ENCODE measurements at regions not wholly inside any gene's neighbourhood (a gene's known extent, or its start where the extent isn't known, plus 50 kb on each side); places are given as distances from the start of the nearest gene placed in this dataset.
"Not testable (repeated sequence)": the region's sequence is repeated elsewhere in the genome, so short reads cannot be mapped to it uniquely, and the experiment has no call there.

GRCh38 chr10:8332730-8333111, 278.2 kb downstream of the GATA3 start:
- Histone ChIP-seq H3K27ac (ENCODE audit: insufficient read depth, low read length, poor library complexity, severe bottlenecking) (peak overlapping the region; percentile 94), H3K9me3 (ENCODE audit: control insufficient read depth in 2 of 2, low read length in 2 of 2) (no peaks in the 10 kb centered on the region), H3K36me3 (ENCODE audit: control insufficient read depth, insufficient read depth, low read length) (no peaks in the 10 kb centered on the region), H3K4me3 (ENCODE audit: low read depth, low read length) (peak overlapping the region; percentile 73), H3K27me3 (ENCODE audit: control insufficient read depth, insufficient read depth, low read length) (no peaks in the 10 kb centered on the region), H3K4me1 (ENCODE audit: control insufficient read depth, insufficient read depth, low read length, poor library complexity, severe bottlenecking) (peaks cover 24% of the 10 kb centered on the region)
- Mint-ChIP-seq H3K27ac (peak overlapping the region; percentile 95 to 97 (median 96)), H3K36me3 (no peaks in the 10 kb centered on the region), H3K9me3 (no peaks in the 10 kb centered on the region), H3K27me3 (no peaks in the 10 kb centered on the region), H3K4me3 (peak overlapping the region; percentile 84 to 87 (median 84)), H3K4me1 (peaks cover 9 to 42% (median 33%) of the 10 kb centered on the region in 4 donors)
- DNase-seq (no peak), ATAC-seq (ENCODE audit: low read depth in 2 of 2) (no peak)

DNA sequence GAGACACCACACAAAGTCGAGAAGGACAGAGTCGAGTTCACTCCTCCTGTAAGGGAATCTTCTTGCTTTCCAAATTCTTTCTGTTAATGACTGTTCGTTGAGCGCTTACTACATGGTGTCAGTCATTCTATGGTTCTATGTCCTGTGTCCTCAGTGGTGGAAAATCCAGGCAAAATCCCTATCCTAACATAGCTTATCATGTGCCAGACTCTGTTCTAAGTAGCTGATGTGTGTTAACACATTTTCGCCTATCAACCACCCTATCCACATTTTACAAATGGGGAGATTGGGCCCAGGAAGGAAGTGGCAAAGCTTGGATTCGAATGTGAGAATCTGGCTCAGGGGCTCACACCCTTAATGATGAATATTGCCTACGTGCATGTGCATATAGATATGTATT, 280.1 kb downstream of the GATA3 start:
- Mint-ChIP-seq H3K36me3 (no peaks in the 10 kb centered on the region), H3K9me3 (no peaks in the 10 kb centered on the region), H3K4me1 (peaks cover 15 to 44% (median 27%) of the 10 kb centered on the region in 4 donors), H3K4me3 (peak overlapping the region in 2 of 4 donors; percentile 0 to 49), H3K27ac (peak overlapping the region in 2 of 3 donors; percentile 68 to 79), H3K27me3 (no peaks in the 10 kb centered on the region)
- Histone ChIP-seq H3K4me1 (ENCODE audit: control insufficient read depth, insufficient read depth, low read length, poor library complexity, severe bottlenecking) (peaks cover 24% of the 10 kb centered on the region), H3K9me3 (ENCODE audit: control insufficient read depth in 2 of 2, low read length in 2 of 2) (no peaks in the 10 kb centered on the region), H3K27me3 (ENCODE audit: control insufficient read depth, insufficient read depth, low read length) (no peaks in the 10 kb centered on the region), H3K4me3 (ENCODE audit: low read depth, low read length) (no peak overlapping the region), H3K27ac (ENCODE audit: insufficient read depth, low read length, poor library complexity, severe bottlenecking) (no peak overlapping the region), H3K36me3 (ENCODE audit: control insufficient read depth, insufficient read depth, low read length) (no peaks in the 10 kb centered on the region)
- no peak for DNase-seq
- ATAC-seq (ENCODE audit: low read depth in 2 of 2): no peak

- DNase-seq (no peak), ATAC-seq (ENCODE audit: low read depth in 2 of 2) (no peak)
- Mint-ChIP-seq H3K36me3 (no peaks in the 10 kb centered on the region), H3K4me3 (no peak overlapping the region), H3K9me3 (peaks cover 0 to 5% (median 0%) of the 10 kb centered on the region in 7 donors), H3K27me3 (no peaks in the 10 kb centered on the region), H3K27ac (peak overlapping the region in 2 of 3 donors; percentile 36 to 79), H3K4me1 (peaks cover 6 to 25% (median 14%) of the 10 kb centered on the region in 4 donors)
- Histone ChIP-seq H3K4me3 (ENCODE audit: low read depth, low read length) (no peak overlapping the region), H3K27ac (ENCODE audit: insufficient read depth, low read length, poor library complexity, severe bottlenecking) (no peak overlapping the region), H3K9me3 (ENCODE audit: control insufficient read depth in 2 of 2, low read length in 2 of 2) (no peaks in the 10 kb centered on the region), H3K36me3 (ENCODE audit: control insufficient read depth, insufficient read depth, low read length) (no peaks in the 10 kb centered on the region), H3K27me3 (ENCODE audit: control insufficient read depth, insufficient read depth, low read length) (no peaks in the 10 kb centered on the region), H3K4me1 (ENCODE audit: control insufficient read depth, insufficient read depth, low read length, poor library complexity, severe bottlenecking) (peaks cover 14% of the 10 kb centered on the region)
These were observed 282.3 kb downstream of the GATA3 start for GRCh38 chr10:8336629-8337331.

GRCh38 chr10:8337332-8337651, 282.8 kb downstream of the GATA3 start:
- Histone ChIP-seq H3K4me3 (ENCODE audit: low read depth, low read length) (no peak overlapping the region), H3K36me3 (ENCODE audit: control insufficient read depth, insufficient read depth, low read length) (no peaks in the 10 kb centered on the region), H3K4me1 (ENCODE audit: control insufficient read depth, insufficient read depth, low read length, poor library complexity, severe bottlenecking) (peaks cover 9% of the 10 kb centered on the region), H3K27ac (ENCODE audit: insufficient read depth, low read length, poor library complexity, severe bottlenecking) (no peak overlapping the region), H3K27me3 (ENCODE audit: control insufficient read depth, insufficient read depth, low read length) (no peaks in the 10 kb centered on the region), H3K9me3 (ENCODE audit: control insufficient read depth in 2 of 2, low read length in 2 of 2) (no peaks in the 10 kb centered on the region)
- Mint-ChIP-seq H3K27me3 (no peaks in the 10 kb centered on the region), H3K27ac (peak overlapping the region in 2 of 3 donors; percentile 36 to 79), H3K36me3 (no peaks in the 10 kb centered on the region), H3K4me1 (peaks cover 6 to 20% (median 10%) of the 10 kb centered on the region in 4 donors), H3K4me3 (no peak overlapping the region), H3K9me3 (peaks cover 0 to 5% (median 0%) of the 10 kb centered on the region in 7 donors)
- ATAC-seq (ENCODE audit: low read depth in 2 of 2) (no peak), DNase-seq (no peak)

GRCh38 chr10:8338177-8338766, 283.8 kb downstream of the GATA3 start:
- Mint-ChIP-seq H3K36me3 (no peaks in the 10 kb centered on the region), H3K4me1 (peaks cover under 1 to 11% (median 7%) of the 10 kb centered on the region in 4 donors), H3K4me3 (peak overlapping the region in 1 of 4 donors; percentile 55), H3K9me3 (peaks cover 0 to 5% (median 0%) of the 10 kb centered on the region in 7 donors), H3K27me3 (no peaks in the 10 kb centered on the region), H3K27ac (no peak overlapping the region)
- Histone ChIP-seq H3K4me3 (ENCODE audit: low read depth, low read length) (no peak overlapping the region), H3K27me3 (ENCODE audit: control insufficient read depth, insufficient read depth, low read length) (no peaks in the 10 kb centered on the region), H3K9me3 (ENCODE audit: control insufficient read depth in 2 of 2, low read length in 2 of 2) (no peaks in the 10 kb centered on the region), H3K4me1 (ENCODE audit: control insufficient read depth, insufficient read depth, low read length, poor library complexity, severe bottlenecking) (no peaks in the 10 kb centered on the region), H3K36me3 (ENCODE audit: control insufficient read depth, insufficient read depth, low read length) (no peaks in the 10 kb centered on the region), H3K27ac (ENCODE audit: insufficient read depth, low read length, poor library complexity, severe bottlenecking) (no peak overlapping the region)
- ATAC-seq (ENCODE audit: low read depth in 2 of 2) (no peak), DNase-seq (peak in 1 of 3 donors; percentile 37)

GRCh38 chr10:8344756-8345155, 290.3 kb downstream of the GATA3 start:
- no peak overlapping the region for H3K4me3 ChIP-seq (ENCODE audit: low read depth, low read length)
- H3K4me3 Mint-ChIP-seq: no peak overlapping the region
- H3K27me3 ChIP-seq (ENCODE audit: control insufficient read depth, insufficient read depth, low read length): no peaks in the 10 kb centered on the region
- no peak overlapping the region for H3K27ac ChIP-seq (ENCODE audit: insufficient read depth, low read length, poor library complexity, severe bottlenecking)
- ATAC-seq (ENCODE audit: low read depth in 2 of 2) (no peak), DNase-seq (no peak)
- H3K9me3 ChIP-seq (ENCODE audit: control insufficient read depth in 2 of 2, low read length in 2 of 2): no peaks in the 10 kb centered on the region
- H3K4me1 Mint-ChIP-seq: peaks cover 0 to 6% (median 2%) of the 10 kb centered on the region in 4 donors
- no peaks in the 10 kb centered on the region for H3K36me3 ChIP-seq (ENCODE audit: control insufficient read depth, insufficient read depth, low read length)
- no peak overlapping the region for H3K27ac Mint-ChIP-seq
- H3K27me3 Mint-ChIP-seq: peaks cover 4% of the 10 kb centered on the region
- peaks cover 3% of the 10 kb centered on the region for H3K36me3 Mint-ChIP-seq
- H3K9me3 Mint-ChIP-seq: peaks cover 0 to 5% (median 2%) of the 10 kb centered on the region in 7 donors
- H3K4me1 ChIP-seq (ENCODE audit: control insufficient read depth, insufficient read depth, low read length, poor library complexity, severe bottlenecking): no peaks in the 10 kb centered on the region

GRCh38 chr10:8346861-8347260, 292.4 kb downstream of the GATA3 start:
- H3K4me3 ChIP-seq (ENCODE audit: low read depth, low read length): no peak overlapping the region
- H3K27me3 ChIP-seq (ENCODE audit: control insufficient read depth, insufficient read depth, low read length): no peaks in the 10 kb centered on the region
- H3K9me3 ChIP-seq (ENCODE audit: control insufficient read depth in 2 of 2, low read length in 2 of 2): no peaks in the 10 kb centered on the region
- H3K36me3 Mint-ChIP-seq: peaks cover 3% of the 10 kb centered on the region
- H3K4me1 ChIP-seq (ENCODE audit: control insufficient read depth, insufficient read depth, low read length, poor library complexity, severe bottlenecking): no peaks in the 10 kb centered on the region
- DNase-seq: no peak
- peaks cover 0 to 4% (median 0%) of the 10 kb centered on the region in 7 donors for H3K9me3 Mint-ChIP-seq
- H3K4me1 Mint-ChIP-seq: peaks cover 0 to 7% (median 2%) of the 10 kb centered on the region in 4 donors
- H3K4me3 Mint-ChIP-seq: no peak overlapping the region
- no peak overlapping the region for H3K27ac ChIP-seq (ENCODE audit: insufficient read depth, low read length, poor library complexity, severe bottlenecking)
- ATAC-seq (ENCODE audit: low read depth in 2 of 2): no peak
- peaks cover 4% of the 10 kb centered on the region for H3K27me3 Mint-ChIP-seq
- H3K27ac Mint-ChIP-seq: no peak overlapping the region
- no peaks in the 10 kb centered on the region for H3K36me3 ChIP-seq (ENCODE audit: control insufficient read depth, insufficient read depth, low read length)

- H3K27me3 ChIP-seq (ENCODE audit: control insufficient read depth, insufficient read depth, low read length); H3K27me3 Mint-ChIP-seq; H3K4me1 ChIP-seq (ENCODE audit: control insufficient read depth, insufficient read depth, low read length, poor library complexity, severe bottlenecking); H3K4me3 ChIP-seq (ENCODE audit: low read depth, low read length); H3K4me3 Mint-ChIP-seq; H3K36me3 ChIP-seq (ENCODE audit: control insufficient read depth, insufficient read depth, low read length); H3K9me3 Mint-ChIP-seq; H3K36me3 Mint-ChIP-seq; ATAC-seq (ENCODE audit: low read depth in 2 of 2); H3K27ac ChIP-seq (ENCODE audit: insufficient read depth, low read length, poor library complexity, severe bottlenecking); H3K4me1 Mint-ChIP-seq; H3K9me3 ChIP-seq (ENCODE audit: control insufficient read depth in 2 of 2, low read length in 2 of 2); H3K27ac Mint-ChIP-seq; DNase-seq: not testable (repeated sequence)
These were observed 293.1 kb downstream of the GATA3 start for GRCh38 chr10:8347614-8348013.
